Sigmoid colon (tissue), 6 donors: ENCODE measurements at regions not wholly inside any gene's neighbourhood (a gene's known extent, or its start where the extent isn't known, plus 50 kb on each side); places are given as distances from the start of the nearest gene placed in this dataset.
"Not testable (repeated sequence)": the region's sequence is repeated elsewhere in the genome, so short reads cannot be mapped to it uniquely, and the experiment has no call there.

Experiments
- DNase-seq: peaks from one replicate; pipeline ENCODE4 v3.0.0-alpha.2; 2019
- H3K27ac ChIP-seq, 4 donors: fragments of 200-600 bp; sonication (generic); one replicate each; pipeline ENCODE4 v1.5.1; 2016 to 2019; ENCODE audit warnings: mild to moderate bottlenecking in 1 of 4
- H3K27me3 ChIP-seq, 3 donors: fragments of 200-600 bp; sonication (generic); one replicate each; pipeline ENCODE4 v1.5.1; 2019; ENCODE audit warnings: mild to moderate bottlenecking in 1 of 3
- H3K36me3 ChIP-seq, 4 donors: fragments of 200-600 bp; sonication (generic); one replicate each; pipeline ENCODE4 v1.5.1; 2016 to 2019
- H3K4me1 ChIP-seq, 4 donors: fragments of 200-600 bp; sonication (generic); one replicate each; pipeline ENCODE4 v1.5.1; 2017 to 2019
- H3K4me3 ChIP-seq, 4 donors: fragments of 200-600 bp; sonication (generic); one replicate each; pipeline ENCODE4 v1.5.1; 2017 to 2019; ENCODE audit warnings: mild to moderate bottlenecking in 2 of 4, moderate library complexity in 1 of 4
- H3K9me3 ChIP-seq, 4 donors: fragments of 200-600 bp in 3 of 4; sonication (generic) in 3 of 4; one replicate each; pipeline versions ENCODE4 v1.5.1 to v1.6.1; 2013 to 2019
- EP300 ChIP-seq, 4 donors: sonication (generic); formaldehyde crosslinking; IDR thresholded peaks; one replicate each; pipeline ENCODE4 v1.6.1; 2017; ENCODE audit warnings: antibody characterized with exemption in 4 of 4
- POLR2A ChIP-seq, 2 donors: fragments of 450-650 bp; IDR thresholded peaks; one replicate each; pipeline ENCODE4 v1.6.1; 2016; ENCODE audit warnings: antibody characterized with exemption in 2 of 2, mild to moderate bottlenecking in 2 of 2, moderate library complexity in 2 of 2
- POLR2AphosphoS5 ChIP-seq, 4 donors: sonication (generic); formaldehyde crosslinking; IDR thresholded peaks; one replicate each; pipeline ENCODE4 v1.6.1; 2017; ENCODE audit warnings: antibody characterized with exemption in 4 of 4
- WGBS, 2 donors: extraction: QIAGEN DNeasy Blood & Tissue Kit; methylation state at CpG; one replicate each; pipeline ENCODE4 v1.1.7; 2013; 5-methylcytosine and 5-hydroxymethylcytosine counted together
- intact Hi-C: fragments of 100-400 bp; cut with DNase I; formaldehyde crosslinking; loops from one replicate; pipeline ENCODE4 v1.15.1; 2023
- TF ChIP-seq, protein P1 (sequence below), 4 experiments: fragments of 450-650 bp in 3 of 4; fragments of 200-600 bp in 1 of 4; IDR thresholded peaks; one replicate each; pipeline ENCODE4 v1.5.1; 2016 to 2019; ENCODE audit warnings: antibody characterized with exemption in 4 of 4, mild to moderate bottlenecking in 3 of 4, moderate library complexity in 2 of 4
- donor health status: healthy with polysubstance abuse.
- donor health status: healthy.

DNA sequence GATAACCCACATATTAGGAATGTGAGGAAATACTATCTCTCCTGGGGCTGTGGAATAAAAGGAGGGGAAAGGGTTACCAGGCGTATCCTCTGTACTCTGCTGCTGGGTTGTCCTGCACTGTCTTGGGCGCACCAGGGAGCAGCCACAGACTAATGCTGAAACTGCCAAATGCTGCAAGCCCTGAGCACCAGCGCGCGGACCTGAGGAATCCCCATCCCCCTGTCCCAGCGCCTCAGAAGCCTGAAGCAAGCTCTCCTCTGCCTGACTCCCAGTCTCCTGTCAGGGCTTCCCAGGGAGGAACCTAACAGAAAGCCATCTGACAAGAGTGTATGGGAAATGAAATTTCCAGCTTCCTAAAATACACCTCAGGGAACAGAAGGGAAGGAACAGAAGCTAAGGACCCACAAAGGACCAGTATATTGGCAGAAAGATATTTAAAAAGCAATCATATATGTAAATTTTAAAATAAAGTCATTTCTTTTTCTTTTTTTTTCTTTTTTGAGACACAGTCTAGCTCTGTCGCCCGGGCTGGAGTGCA, 158.3 kb upstream of the C2CD4B start:
- no peaks in the 10 kb centered on the region for H3K36me3 ChIP-seq
- H3K27ac ChIP-seq, result no peak overlapping the region
- no peak for TF ChIP-seq POLR2AphosphoS5 (IDR thresholded peaks at IDR 0.05)
- no peak for TF ChIP-seq EP300 (IDR thresholded peaks at IDR 0.05)
- TF ChIP-seq, protein P1, sequence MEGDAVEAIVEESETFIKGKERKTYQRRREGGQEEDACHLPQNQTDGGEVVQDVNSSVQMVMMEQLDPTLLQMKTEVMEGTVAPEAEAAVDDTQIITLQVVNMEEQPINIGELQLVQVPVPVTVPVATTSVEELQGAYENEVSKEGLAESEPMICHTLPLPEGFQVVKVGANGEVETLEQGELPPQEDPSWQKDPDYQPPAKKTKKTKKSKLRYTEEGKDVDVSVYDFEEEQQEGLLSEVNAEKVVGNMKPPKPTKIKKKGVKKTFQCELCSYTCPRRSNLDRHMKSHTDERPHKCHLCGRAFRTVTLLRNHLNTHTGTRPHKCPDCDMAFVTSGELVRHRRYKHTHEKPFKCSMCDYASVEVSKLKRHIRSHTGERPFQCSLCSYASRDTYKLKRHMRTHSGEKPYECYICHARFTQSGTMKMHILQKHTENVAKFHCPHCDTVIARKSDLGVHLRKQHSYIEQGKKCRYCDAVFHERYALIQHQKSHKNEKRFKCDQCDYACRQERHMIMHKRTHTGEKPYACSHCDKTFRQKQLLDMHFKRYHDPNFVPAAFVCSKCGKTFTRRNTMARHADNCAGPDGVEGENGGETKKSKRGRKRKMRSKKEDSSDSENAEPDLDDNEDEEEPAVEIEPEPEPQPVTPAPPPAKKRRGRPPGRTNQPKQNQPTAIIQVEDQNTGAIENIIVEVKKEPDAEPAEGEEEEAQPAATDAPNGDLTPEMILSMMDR (IDR thresholded peaks at IDR 0.05), result no peak
- TF ChIP-seq POLR2A (IDR thresholded peaks at IDR 0.05), result no peak
- intact Hi-C loops, result no loop called here
- whole genome bisulfite sequencing, 2 donors, result 68 to 86% methylated on average over 8 of the region's 8 CpGs
- no peak overlapping the region for H3K4me3 ChIP-seq
- no peaks in the 10 kb centered on the region for H3K27me3 ChIP-seq
- no peaks in the 10 kb centered on the region for H3K9me3 ChIP-seq
- H3K4me1 ChIP-seq, result no peaks in the 10 kb centered on the region
- DNase-seq, result no peak

DNA sequence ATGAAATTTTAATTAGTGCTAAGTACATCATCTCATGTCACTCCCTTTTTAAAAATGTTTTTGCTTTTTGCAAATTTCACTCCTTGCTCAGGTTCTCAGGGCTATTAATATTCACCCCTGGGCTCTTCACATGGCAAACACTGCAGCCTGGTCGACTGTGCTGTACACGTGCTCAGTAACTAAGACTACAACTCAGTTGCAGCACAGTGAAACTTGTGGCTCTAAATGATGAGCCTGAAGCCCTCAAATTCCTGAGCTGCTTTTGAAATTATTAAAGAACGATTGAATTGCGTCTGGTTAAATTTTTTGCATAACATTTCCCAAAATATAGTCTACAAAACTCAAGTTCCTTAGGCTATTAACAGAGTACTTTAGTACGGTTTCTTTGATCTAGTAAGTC, 159.3 kb upstream of the C2CD4B start:
- H3K4me3 ChIP-seq, result no peak overlapping the region
- H3K27me3 ChIP-seq, result no peaks in the 10 kb centered on the region
- H3K4me1 ChIP-seq, result no peaks in the 10 kb centered on the region
- TF ChIP-seq POLR2A (IDR thresholded peaks at IDR 0.05), result no peak
- TF ChIP-seq, protein P1 (IDR thresholded peaks at IDR 0.05), result no peak
- no peak for TF ChIP-seq POLR2AphosphoS5 (IDR thresholded peaks at IDR 0.05)
- TF ChIP-seq EP300 (IDR thresholded peaks at IDR 0.05), result no peak
- H3K9me3 ChIP-seq, result no peaks in the 10 kb centered on the region
- 83 to 85% methylated on average over 5 of the region's 5 CpGs for WGBS, 2 donors
- H3K27ac ChIP-seq, result no peak overlapping the region
- intact Hi-C loops, result no loop called here
- H3K36me3 ChIP-seq, result no peaks in the 10 kb centered on the region
- no peak for DNase-seq

DNA sequence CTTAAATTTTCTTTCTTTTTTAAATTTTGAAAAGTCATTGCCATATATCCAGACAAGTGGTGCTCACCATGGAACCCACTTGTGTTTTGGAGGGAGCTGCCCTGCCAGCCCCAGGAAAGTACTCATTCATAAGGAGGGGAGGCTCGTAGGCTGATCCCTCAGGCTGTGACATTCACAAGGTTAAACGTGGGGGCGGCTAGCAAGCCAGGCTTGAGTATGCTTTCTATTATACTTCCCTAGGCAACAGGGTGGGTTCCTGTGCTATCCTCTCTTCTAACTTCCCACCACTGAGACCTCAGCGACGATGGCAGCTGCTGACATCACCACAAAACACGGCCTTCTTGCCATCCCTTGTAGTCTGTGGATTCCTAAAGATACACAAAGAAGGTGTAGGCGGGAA, 160.5 kb upstream of the C2CD4B start:
- Histone ChIP-seq H3K4me1 (no peaks in the 10 kb centered on the region), H3K4me3 (no peak overlapping the region), H3K27ac (no peak overlapping the region), H3K9me3 (no peaks in the 10 kb centered on the region), H3K27me3 (no peaks in the 10 kb centered on the region), H3K36me3 (no peaks in the 10 kb centered on the region)
- no peak for TF ChIP-seq POLR2AphosphoS5 (IDR thresholded peaks at IDR 0.05)
- no peak for TF ChIP-seq POLR2A (IDR thresholded peaks at IDR 0.05)
- TF ChIP-seq, protein P1 (IDR thresholded peaks at IDR 0.05), result no peak
- TF ChIP-seq EP300 (IDR thresholded peaks at IDR 0.05), result no peak
- intact Hi-C loops, result no loop called here
- no peak for DNase-seq
- 87 to 90% methylated on average over 7 of the region's 7 CpGs for WGBS, 2 donors

DNA sequence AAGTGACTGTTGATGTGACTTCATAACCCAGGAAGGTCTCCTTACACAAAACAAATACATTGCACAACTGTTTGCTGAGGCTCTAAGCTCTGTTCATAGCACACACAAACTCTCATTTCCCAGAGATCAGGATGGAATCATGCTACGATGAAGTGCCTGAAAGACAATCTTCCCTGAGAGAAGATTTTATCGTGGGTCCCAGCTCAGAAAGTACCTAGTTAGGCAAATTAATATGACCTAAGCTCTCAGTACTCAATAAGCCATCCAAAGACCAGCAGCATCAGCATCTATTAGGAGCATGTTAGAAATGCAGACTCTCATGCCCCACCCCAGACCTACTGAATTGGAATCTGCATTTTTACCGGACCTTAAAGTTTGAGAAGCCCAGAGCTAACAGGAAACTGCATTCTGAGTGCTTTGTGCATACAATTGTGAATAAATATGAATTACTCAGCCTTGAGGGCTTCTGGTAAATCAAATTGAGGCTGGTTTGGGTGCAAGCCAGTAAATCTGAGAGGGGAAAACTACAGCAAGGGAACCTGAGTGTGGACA, 161.5 kb upstream of the C2CD4B start:
- no peak overlapping the region for H3K4me3 ChIP-seq
- DNase-seq, result no peak
- H3K4me1 ChIP-seq, result no peaks in the 10 kb centered on the region
- H3K27me3 ChIP-seq, result no peaks in the 10 kb centered on the region
- H3K27ac ChIP-seq, result no peak overlapping the region
- H3K36me3 ChIP-seq, result no peaks in the 10 kb centered on the region
- 60 to 75% methylated on average over 3 of the region's 3 CpGs for WGBS, 2 donors
- intact Hi-C loops, result no loop called here
- no peaks in the 10 kb centered on the region for H3K9me3 ChIP-seq
- TF ChIP-seq, protein P1 (IDR thresholded peaks at IDR 0.05), result no peak
- TF ChIP-seq POLR2AphosphoS5 (IDR thresholded peaks at IDR 0.05), result no peak
- TF ChIP-seq POLR2A (IDR thresholded peaks at IDR 0.05), result no peak
- TF ChIP-seq EP300 (IDR thresholded peaks at IDR 0.05), result no peak

DNA sequence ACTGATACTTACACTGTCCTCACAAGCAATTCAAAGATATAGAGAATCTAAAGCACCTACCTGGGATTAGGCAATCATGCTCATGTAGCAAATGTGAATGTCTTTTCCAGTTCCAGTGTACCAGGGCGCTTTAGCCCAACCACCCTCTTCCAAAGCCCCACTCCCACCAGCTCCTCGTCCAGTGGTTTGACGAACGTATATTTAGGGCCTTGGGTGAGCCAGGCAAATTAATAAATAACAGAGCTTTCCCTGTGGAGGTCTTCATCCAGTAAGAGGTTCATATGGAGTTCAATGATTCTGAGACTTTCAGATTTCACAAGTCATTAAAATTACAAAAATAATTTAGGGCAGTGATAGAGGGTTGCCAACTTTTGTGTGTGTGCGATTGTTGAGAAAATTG, 162.3 kb upstream of the C2CD4B start:
- no peak for DNase-seq
- no peaks in the 10 kb centered on the region for H3K4me1 ChIP-seq
- no peaks in the 10 kb centered on the region for H3K27me3 ChIP-seq
- WGBS, 2 donors, result 93 to 94% methylated on average over 5 of the region's 5 CpGs
- H3K4me3 ChIP-seq, result no peak overlapping the region
- H3K27ac ChIP-seq, result no peak overlapping the region
- no peak for TF ChIP-seq POLR2A (IDR thresholded peaks at IDR 0.05)
- TF ChIP-seq EP300 (IDR thresholded peaks at IDR 0.05), result no peak
- TF ChIP-seq, protein P1 (IDR thresholded peaks at IDR 0.05), result no peak
- TF ChIP-seq POLR2AphosphoS5 (IDR thresholded peaks at IDR 0.05), result no peak
- no peaks in the 10 kb centered on the region for H3K9me3 ChIP-seq
- no peaks in the 10 kb centered on the region for H3K36me3 ChIP-seq
- intact Hi-C loops, result no loop called here

DNA sequence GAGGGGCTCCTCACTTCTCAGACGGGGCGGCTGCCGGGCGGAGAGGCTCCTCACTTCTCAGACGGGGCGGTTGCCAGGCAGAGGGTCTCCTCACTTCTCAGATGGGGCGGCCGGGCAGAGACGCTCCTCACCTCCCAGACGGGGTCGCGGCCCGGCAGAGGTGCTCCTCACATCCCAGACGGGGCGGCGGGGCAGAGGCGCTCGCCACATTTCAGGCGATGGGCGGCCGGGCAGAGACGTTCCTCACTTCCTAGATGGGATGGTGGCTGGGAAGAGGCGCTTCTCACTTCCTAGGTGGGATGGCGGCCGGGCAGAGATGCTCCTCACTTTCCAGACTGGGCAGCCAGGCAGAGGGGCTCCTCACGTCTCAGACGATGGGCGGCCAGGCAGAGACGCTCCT, 167.4 kb upstream of the C2CD4B start:
- intact Hi-C loops, DNase-seq, H3K4me3 ChIP-seq, H3K36me3 ChIP-seq, H3K27me3 ChIP-seq, H3K4me1 ChIP-seq, H3K27ac ChIP-seq, H3K9me3 ChIP-seq: not testable (repeated sequence)
- WGBS, 2 donors, result 97% methylated on average over 24 to 26 of the region's 29 CpGs
